Spleen (tissue), 11 donors: ENCODE measurements at regions not wholly inside any gene's neighbourhood (a gene's known extent, or its start where the extent isn't known, plus 50 kb on each side); places are given as distances from the start of the nearest gene placed in this dataset.

ENCODE experiments used
- DNase-seq: peaks from one replicate; pipeline ENCODE4 v3.0.0-alpha.2; 2020
- H3K27ac ChIP-seq, 8 donors: fragments of 200-600 bp; sonication (generic) in 7 of 8; 1 replicate in 4 of 8; 2 replicates in 4 of 8; pipeline versions ENCODE4 v1.5.0 to v1.8.0; 2016 to 2021; ENCODE audit warnings: inconsistent platforms in 4 of 8, mild to moderate bottlenecking in 4 of 8, moderate library complexity in 1 of 8
- H3K27me3 ChIP-seq, 7 donors: fragments of 200-600 bp; sonication (generic) in 6 of 7; replicated peaks in 1 of 7; 1 replicate in 4 of 7; 2 replicates in 3 of 7; pipeline versions ENCODE4 v1.5.0 to v1.8.0; 2016 to 2021; ENCODE audit warnings: inconsistent platforms in 3 of 7, mild to moderate bottlenecking in 1 of 7
- H3K36me3 ChIP-seq, 6 donors: fragments of 200-600 bp; sonication (generic) in 5 of 6; 1 replicate in 4 of 6; 2 replicates in 2 of 6; pipeline versions ENCODE4 v1.5.0 to v1.8.0; 2016 to 2021; ENCODE audit warnings: inconsistent platforms in 2 of 6
- H3K4me1 ChIP-seq, 6 donors: fragments of 200-600 bp; sonication (generic) in 5 of 6; 1 replicate in 3 of 6; 2 replicates in 3 of 6; pipeline versions ENCODE4 v1.5.0 to v1.8.0; 2016 to 2021; ENCODE audit warnings: inconsistent platforms in 3 of 6
- H3K4me3 ChIP-seq, 8 donors: fragments of 200-600 bp; sonication (generic) in 7 of 8; 1 replicate in 4 of 8; 2 replicates in 4 of 8; pipeline versions ENCODE4 v1.5.0 to v1.8.0; 2016 to 2021; ENCODE audit warnings: inconsistent platforms in 4 of 8, mild to moderate bottlenecking in 4 of 8, moderate library complexity in 2 of 8
- H3K9me3 ChIP-seq, 8 donors: fragments of 200-600 bp; sonication (generic) in 7 of 8; 1 replicate in 4 of 8; 2 replicates in 4 of 8; pipeline versions ENCODE4 v1.5.0 to v1.8.0; 2016 to 2021; ENCODE audit warnings: inconsistent platforms in 4 of 8
- POLR2A ChIP-seq, 3 donors: fragments of 450-650 bp; IDR thresholded peaks; one replicate each; pipeline ENCODE4 v1.5.1; 2017; ENCODE audit warnings: antibody characterized with exemption in 3 of 3, mild to moderate bottlenecking in 1 of 3
- POLR2AphosphoS5 ChIP-seq, 3 donors: sonication (generic); formaldehyde crosslinking; IDR thresholded peaks; one replicate each; pipeline ENCODE4 v1.5.1; 2017; ENCODE audit warnings: antibody characterized with exemption in 3 of 3
- WGBS, 5 donors: extraction: QIAGEN DNeasy Blood & Tissue Kit in 3 of 5; methylation state at CpG; one replicate each; pipeline versions ENCODE4 v1.1.5 to v1.1.7; 2013 to 2018; 5-methylcytosine and 5-hydroxymethylcytosine counted together
- intact Hi-C: fragments of 100-400 bp; cut with DNase I; formaldehyde crosslinking; loops from one replicate; pipeline ENCODE4 v1.15.0; 2023; ENCODE audit warnings: low total_unique reads
- TF ChIP-seq, protein P1 (sequence below), 11 experiments: fragments of 200-600 bp in 7 of 11; fragments of 450-650 bp in 4 of 11; sonication (generic) in 4 of 11; IDR thresholded peaks in 8 of 11; conservative IDR thresholded peaks in 3 of 11; 1 replicate in 7 of 11; 2 replicates in 4 of 11; pipeline versions ENCODE4 v1.4.0 to v1.8.0; 2016 to 2021; ENCODE audit warnings: antibody characterized with exemption in 11 of 11, inconsistent platforms in 4 of 11, mild to moderate bottlenecking in 1 of 11
- donor health status: healthy with polysubstance abuse.
- donor health status: DM: no; HTN: no; CAD: no; lungs with moderate emphysema.
- donor health status: DM: no; HTN: no; CAD: no.
- donor health status: Bipolar disorder and iron deficiency.
- donor health status: healthy.
- donor health status: DM: no; HTN: no; CAD: no.
- donor health status: DM: yes; HTN: yes; CAD: no.

DNA sequence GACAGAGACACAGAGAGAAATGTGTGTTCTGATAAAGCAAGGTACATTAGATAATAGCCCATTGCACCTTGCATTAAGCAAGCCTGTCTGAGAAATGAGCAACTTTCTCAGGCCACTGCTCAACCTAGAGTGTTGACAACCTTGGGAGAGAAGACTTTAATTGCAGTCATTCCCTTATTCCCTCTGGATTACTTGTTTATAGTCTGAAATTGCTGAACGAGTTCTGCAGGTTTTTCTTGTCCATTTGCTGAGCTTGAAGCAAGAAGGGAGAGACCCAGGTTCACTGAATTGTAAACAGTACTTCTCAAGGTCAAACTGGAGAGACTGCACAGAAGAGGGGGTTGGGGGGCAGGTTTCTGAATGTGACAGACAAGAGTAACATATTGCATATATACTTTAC, 159.4 kb upstream of the PLEKHG7 start:
- TF ChIP-seq POLR2AphosphoS5 (IDR thresholded peaks at IDR 0.05) = no peak
- TF ChIP-seq POLR2A (IDR thresholded peaks at IDR 0.05) = no peak
- TF ChIP-seq, protein P1, sequence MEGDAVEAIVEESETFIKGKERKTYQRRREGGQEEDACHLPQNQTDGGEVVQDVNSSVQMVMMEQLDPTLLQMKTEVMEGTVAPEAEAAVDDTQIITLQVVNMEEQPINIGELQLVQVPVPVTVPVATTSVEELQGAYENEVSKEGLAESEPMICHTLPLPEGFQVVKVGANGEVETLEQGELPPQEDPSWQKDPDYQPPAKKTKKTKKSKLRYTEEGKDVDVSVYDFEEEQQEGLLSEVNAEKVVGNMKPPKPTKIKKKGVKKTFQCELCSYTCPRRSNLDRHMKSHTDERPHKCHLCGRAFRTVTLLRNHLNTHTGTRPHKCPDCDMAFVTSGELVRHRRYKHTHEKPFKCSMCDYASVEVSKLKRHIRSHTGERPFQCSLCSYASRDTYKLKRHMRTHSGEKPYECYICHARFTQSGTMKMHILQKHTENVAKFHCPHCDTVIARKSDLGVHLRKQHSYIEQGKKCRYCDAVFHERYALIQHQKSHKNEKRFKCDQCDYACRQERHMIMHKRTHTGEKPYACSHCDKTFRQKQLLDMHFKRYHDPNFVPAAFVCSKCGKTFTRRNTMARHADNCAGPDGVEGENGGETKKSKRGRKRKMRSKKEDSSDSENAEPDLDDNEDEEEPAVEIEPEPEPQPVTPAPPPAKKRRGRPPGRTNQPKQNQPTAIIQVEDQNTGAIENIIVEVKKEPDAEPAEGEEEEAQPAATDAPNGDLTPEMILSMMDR (IDR thresholded peaks at IDR 0.05 in 8 of 11, conservative IDR thresholded peaks at IDR 0.05 in 3 of 11) = no peak
- Histone ChIP-seq H3K36me3 (no peaks in the 10 kb centered on the region), H3K4me1 (peaks cover 15 to 52% (median 42%) of the 10 kb centered on the region in 6 donors), H3K27ac (no peak overlapping the region), H3K9me3 (no peaks in the 10 kb centered on the region), H3K4me3 (no peak overlapping the region), H3K27me3 (no peaks in the 10 kb centered on the region)
- intact Hi-C loops = no loop called here
- DNase-seq = no peak
- WGBS, 5 donors = 25 to 69% (median 46%) methylated on average over 1 of the region's 1 CpG

DNA sequence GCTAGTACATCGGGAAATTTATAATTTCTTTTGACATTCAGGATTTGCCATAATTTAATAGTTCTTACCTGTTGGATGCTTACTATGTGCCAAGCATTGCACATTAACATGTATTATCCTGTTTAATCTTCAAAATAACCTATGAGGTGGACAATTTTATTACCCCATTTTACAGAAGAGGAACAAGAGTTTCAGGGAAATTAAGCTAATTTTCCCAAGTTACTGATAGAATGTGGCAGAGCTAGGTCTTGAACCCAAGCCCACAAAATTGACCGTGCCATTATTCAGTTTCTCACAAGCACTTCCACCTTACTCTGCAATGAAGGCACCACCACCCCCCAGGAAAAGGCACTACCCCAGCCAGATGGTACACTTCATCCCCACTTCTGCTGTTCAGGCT, 161.1 kb upstream of the PLEKHG7 start:
- H3K4me3 ChIP-seq = no peak overlapping the region
- WGBS, 5 donors = 49 to 93% (median 84%) methylated on average over 2 of the region's 2 CpGs
- H3K27me3 ChIP-seq = no peaks in the 10 kb centered on the region
- intact Hi-C loops = no loop called here
- no peak for TF ChIP-seq POLR2AphosphoS5 (IDR thresholded peaks at IDR 0.05)
- no peak for TF ChIP-seq POLR2A (IDR thresholded peaks at IDR 0.05)
- TF ChIP-seq, protein P1 (IDR thresholded peaks at IDR 0.05 in 8 of 11, conservative IDR thresholded peaks at IDR 0.05 in 3 of 11) = no peak
- DNase-seq = no peak
- no peaks in the 10 kb centered on the region for H3K36me3 ChIP-seq
- no peaks in the 10 kb centered on the region for H3K9me3 ChIP-seq
- peaks cover 15 to 68% (median 43%) of the 10 kb centered on the region in 6 donors for H3K4me1 ChIP-seq
- H3K27ac ChIP-seq = peak overlapping the region in 1 of 8 donors; percentile 81

DNA sequence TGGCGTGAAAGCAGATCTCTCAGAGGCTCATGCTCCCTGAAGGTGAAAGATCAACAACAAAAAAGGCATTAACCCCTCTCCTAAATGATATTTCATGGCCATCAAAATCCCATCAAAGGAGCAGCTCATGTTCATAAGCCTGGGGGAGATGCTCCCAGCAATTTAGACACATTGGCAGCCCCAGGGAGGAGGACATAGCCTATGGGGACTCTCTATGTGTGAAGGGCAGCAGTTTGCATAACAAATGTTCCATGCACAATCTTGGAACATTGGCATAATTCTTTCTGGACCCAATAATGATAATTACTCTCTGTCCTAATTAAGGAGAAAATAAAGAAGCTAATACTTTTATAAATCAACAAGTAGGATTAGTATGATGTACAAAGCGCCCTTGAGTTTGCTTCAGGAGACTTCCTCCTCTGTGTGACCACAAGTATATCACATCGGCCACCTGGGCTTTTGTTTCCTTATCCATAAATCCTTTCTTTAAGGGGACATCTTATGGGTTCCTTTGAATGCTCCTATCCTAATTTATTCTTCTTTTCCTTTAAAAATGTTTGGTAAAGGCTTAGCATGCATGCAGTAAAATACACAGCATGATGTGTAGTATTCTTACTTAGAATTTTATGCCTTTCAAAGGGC, 161.9 kb upstream of the PLEKHG7 start:
- no peak overlapping the region for H3K4me3 ChIP-seq
- H3K4me1 ChIP-seq = peaks cover 15 to 68% (median 43%) of the 10 kb centered on the region in 6 donors
- WGBS, 5 donors = 46 to 61% (median 54%) methylated on average over 3 of the region's 3 CpGs
- intact Hi-C loops = no loop called here
- H3K27ac ChIP-seq = peak overlapping the region; percentile 43 to 81 (median 66)
- H3K27me3 ChIP-seq = no peaks in the 10 kb centered on the region
- H3K9me3 ChIP-seq = no peaks in the 10 kb centered on the region
- TF ChIP-seq, protein P1 (IDR thresholded peaks at IDR 0.05 in 8 of 11, conservative IDR thresholded peaks at IDR 0.05 in 3 of 11) = no peak
- TF ChIP-seq POLR2A (IDR thresholded peaks at IDR 0.05) = no peak
- TF ChIP-seq POLR2AphosphoS5 (IDR thresholded peaks at IDR 0.05) = no peak
- no peak for DNase-seq
- no peaks in the 10 kb centered on the region for H3K36me3 ChIP-seq

DNA sequence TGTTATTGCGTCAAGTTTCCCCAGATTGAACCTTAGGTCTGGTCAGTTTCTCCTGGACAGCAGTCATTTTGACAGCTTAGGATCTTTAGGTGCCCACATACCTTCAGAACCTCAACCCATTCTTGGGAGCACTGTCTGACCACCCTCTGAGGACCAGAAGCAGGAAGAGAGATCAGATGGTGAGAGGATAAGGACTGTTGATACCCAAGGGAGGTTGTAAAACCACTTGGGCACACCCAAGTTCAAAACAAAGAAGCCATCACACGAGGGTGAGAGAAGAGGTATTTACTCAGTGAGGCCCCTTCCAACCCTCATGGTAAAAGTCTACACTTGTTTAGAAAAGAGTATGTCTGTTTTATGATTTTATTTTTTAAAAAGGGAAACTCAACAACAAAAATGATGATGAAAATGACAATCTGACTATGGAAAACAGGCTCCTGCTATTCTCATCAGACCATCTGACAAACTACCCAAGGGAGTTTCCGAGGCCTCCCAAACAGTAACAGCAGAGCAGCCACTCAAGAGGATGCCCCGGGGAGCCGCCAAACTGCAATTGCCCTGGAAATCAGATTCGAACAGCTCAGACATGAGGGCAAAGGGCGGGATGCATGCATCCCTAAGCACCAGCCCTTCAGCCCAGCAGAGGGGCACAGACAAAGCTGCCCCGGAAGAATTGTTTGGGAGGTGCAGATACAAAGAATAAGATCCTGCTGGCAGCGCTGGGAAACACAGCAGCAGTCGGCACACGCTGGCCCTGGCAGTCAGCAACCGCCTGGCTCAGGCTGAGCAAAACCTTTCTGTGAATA, 162.6 kb upstream of the PLEKHG7 start:
- Histone ChIP-seq H3K27ac (peak overlapping the region; percentile 43 to 81 (median 66)), H3K9me3 (no peaks in the 10 kb centered on the region), H3K27me3 (no peaks in the 10 kb centered on the region), H3K36me3 (no peaks in the 10 kb centered on the region), H3K4me3 (no peak overlapping the region), H3K4me1 (peaks cover 15 to 68% (median 43%) of the 10 kb centered on the region in 6 donors)
- no peak for TF ChIP-seq POLR2A (IDR thresholded peaks at IDR 0.05)
- TF ChIP-seq, protein P1 (IDR thresholded peaks at IDR 0.05 in 8 of 11, conservative IDR thresholded peaks at IDR 0.05 in 3 of 11) = no peak
- no peak for TF ChIP-seq POLR2AphosphoS5 (IDR thresholded peaks at IDR 0.05)
- DNase-seq = peak; percentile 75
- intact Hi-C loops = no loop called here
- 41 to 56% (median 43%) methylated on average over 12 of the region's 12 CpGs for WGBS, 5 donors
